ENCODE measurements at regions not wholly inside any gene's neighbourhood (a gene's known extent, or its start where the extent isn't known, plus 50 kb on each side); places are given as distances from the start of the nearest gene placed in this dataset.

DNA sequence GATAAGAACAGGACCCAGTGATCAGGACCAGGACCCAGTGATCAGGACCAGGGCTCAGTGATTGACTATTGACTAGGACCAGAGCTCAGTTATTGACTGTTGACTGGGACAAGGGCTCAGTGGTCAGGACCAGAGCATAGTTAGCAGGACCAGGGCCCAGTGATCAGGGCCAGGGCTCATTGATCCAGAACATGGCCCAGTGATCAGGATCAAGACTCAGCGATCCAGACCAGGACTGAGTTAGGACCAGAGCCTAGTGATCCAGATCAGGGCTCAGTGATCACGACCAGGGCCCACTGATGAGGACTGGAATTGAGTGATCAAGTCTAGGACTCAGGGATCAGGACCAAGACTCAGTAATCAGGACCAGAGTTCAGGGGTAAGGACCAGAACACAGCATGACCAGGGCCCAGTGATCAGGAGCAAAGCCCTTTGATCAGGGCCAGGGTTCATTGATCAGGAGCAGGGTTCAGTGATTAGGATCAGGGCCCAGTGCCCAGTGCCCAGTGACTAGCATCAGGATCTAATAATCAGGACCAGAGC, 176.0 kb downstream of the TMEM121 start:
- TF ChIP-seq, protein P1, sequence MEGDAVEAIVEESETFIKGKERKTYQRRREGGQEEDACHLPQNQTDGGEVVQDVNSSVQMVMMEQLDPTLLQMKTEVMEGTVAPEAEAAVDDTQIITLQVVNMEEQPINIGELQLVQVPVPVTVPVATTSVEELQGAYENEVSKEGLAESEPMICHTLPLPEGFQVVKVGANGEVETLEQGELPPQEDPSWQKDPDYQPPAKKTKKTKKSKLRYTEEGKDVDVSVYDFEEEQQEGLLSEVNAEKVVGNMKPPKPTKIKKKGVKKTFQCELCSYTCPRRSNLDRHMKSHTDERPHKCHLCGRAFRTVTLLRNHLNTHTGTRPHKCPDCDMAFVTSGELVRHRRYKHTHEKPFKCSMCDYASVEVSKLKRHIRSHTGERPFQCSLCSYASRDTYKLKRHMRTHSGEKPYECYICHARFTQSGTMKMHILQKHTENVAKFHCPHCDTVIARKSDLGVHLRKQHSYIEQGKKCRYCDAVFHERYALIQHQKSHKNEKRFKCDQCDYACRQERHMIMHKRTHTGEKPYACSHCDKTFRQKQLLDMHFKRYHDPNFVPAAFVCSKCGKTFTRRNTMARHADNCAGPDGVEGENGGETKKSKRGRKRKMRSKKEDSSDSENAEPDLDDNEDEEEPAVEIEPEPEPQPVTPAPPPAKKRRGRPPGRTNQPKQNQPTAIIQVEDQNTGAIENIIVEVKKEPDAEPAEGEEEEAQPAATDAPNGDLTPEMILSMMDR (IDR thresholded peaks at IDR 0.05; ENCODE audit: low read depth, low read length, poor library complexity, severe bottlenecking) = no peak
- no peak for TF ChIP-seq EZH2phosphoT487 (IDR thresholded peaks at IDR 0.05; ENCODE audit: borderline replicate concordance, low read length)

Measured in DOHH2 (cell line).